ENCODE measurements at regions not wholly inside any gene's neighbourhood (a gene's known extent, or its start where the extent isn't known, plus 50 kb on each side); places are given as distances from the start of the nearest gene placed in this dataset.

- DNase-seq (ENCODE audit: low read depth in 1 of 2, low spot score in 1 of 2), result no peak
These were observed 236.9 kb downstream of the NSG2 start for GRCh38 chr5:174282391-174282790.

GRCh38 chr5:174283211-174284005 is 237.9 kb downstream of the NSG2 start:
- no peak for DNase-seq (ENCODE audit: low read depth in 1 of 2, low spot score in 1 of 2)

- DNase-seq (ENCODE audit: low read depth in 1 of 2, low spot score in 1 of 2), result no peak
These were observed 239.4 kb downstream of the NSG2 start for GRCh38 chr5:174284873-174285272.

GRCh38 chr5:174287761-174288160 is 242.3 kb downstream of the NSG2 start:
- no peak for DNase-seq (ENCODE audit: low read depth in 1 of 2, low spot score in 1 of 2)

- DNase-seq (ENCODE audit: low read depth in 1 of 2, low spot score in 1 of 2), result no peak
These were observed 242.9 kb downstream of the NSG2 start for GRCh38 chr5:174288439-174288838.

GRCh38 chr5:174291162-174291561 is 245.7 kb downstream of the NSG2 start:
- DNase-seq (ENCODE audit: low read depth in 1 of 2, low spot score in 1 of 2), result no peak

- DNase-seq (ENCODE audit: low read depth in 1 of 2, low spot score in 1 of 2), result no peak
These were observed 246.8 kb downstream of the NSG2 start for GRCh38 chr5:174292348-174292747.

GRCh38 chr5:174293006-174293405 is 247.5 kb downstream of the NSG2 start:
- no peak for DNase-seq (ENCODE audit: low read depth in 1 of 2, low spot score in 1 of 2)

GRCh38 chr5:174293481-174293880 is 248.0 kb downstream of the NSG2 start:
- DNase-seq (ENCODE audit: low read depth in 1 of 2, low spot score in 1 of 2), result no peak

GRCh38 chr5:174294891-174295620 is 249.6 kb downstream of the NSG2 start:
- DNase-seq (ENCODE audit: low read depth in 1 of 2, low spot score in 1 of 2), result no peak

- no peak for DNase-seq (ENCODE audit: low read depth in 1 of 2, low spot score in 1 of 2)
These were observed 250.4 kb downstream of the NSG2 start for GRCh38 chr5:174295702-174296436.

GRCh38 chr5:174300118-174300940 is 254.8 kb downstream of the NSG2 start:
- no peak for DNase-seq (ENCODE audit: low read depth in 1 of 2, low spot score in 1 of 2)

GRCh38 chr5:174300941-174301761 is 255.6 kb downstream of the NSG2 start:
- no peak for DNase-seq (ENCODE audit: low read depth in 1 of 2, low spot score in 1 of 2)

- no peak for DNase-seq (ENCODE audit: low read depth in 1 of 2, low spot score in 1 of 2)
These were observed 256.5 kb downstream of the NSG2 start for GRCh38 chr5:174301848-174302625.

GRCh38 chr5:174303035-174303434 is 257.5 kb downstream of the NSG2 start:
- no peak for DNase-seq (ENCODE audit: low read depth in 1 of 2, low spot score in 1 of 2)

- DNase-seq (ENCODE audit: low read depth in 1 of 2, low spot score in 1 of 2), result no peak
These were observed 258.0 kb downstream of the NSG2 start for GRCh38 chr5:174303437-174304045.

GRCh38 chr5:174305241-174305681 is 259.8 kb downstream of the NSG2 start:
- no peak for DNase-seq (ENCODE audit: low read depth in 1 of 2, low spot score in 1 of 2)

GRCh38 chr5:174306345-174307030 is 261.0 kb downstream of the NSG2 start:
- DNase-seq (ENCODE audit: low read depth in 1 of 2, low spot score in 1 of 2), result no peak

Measured in stimulated activated CD4-positive, alpha-beta T cell treated with anti-CD3 and anti-CD28 coated beads, Interleukin-15, amount 100 ng/mL, for 1 hour (primary cell).